OCI-LY7 (cell line): ENCODE measurements at regions not wholly inside any gene's neighbourhood (a gene's known extent, or its start where the extent isn't known, plus 50 kb on each side); places are given as distances from the start of the nearest gene placed in this dataset.

ENCODE experiments used
- BruUV-seq: library from RNA; stranded (reverse); fragments of 400-500 nt; replicated peaks from 2 replicates; lab custom pipeline; 2021; lab: Mats Ljungman, UMichigan
- CTCF ChIA-PET: fragments of 300-600 bp; sonication (Branson Sonifier 250); formaldehyde crosslinking; loops from one replicate; lab custom pipeline; 2022; ENCODE audit warnings: antibody characterized with exemption; ENCODE audit not compliant: unreplicated experiment; lab: Charles Lee
- POLR2A ChIA-PET: fragments of 300-600 bp; sonication (Branson Sonifier 250); formaldehyde crosslinking; loops from one replicate; lab custom pipeline; 2022; ENCODE audit warnings: antibody characterized with exemption; lab: Charles Lee
- DNase-seq: peaks from one replicate; pipeline ENCODE4 v3.0.0-alpha.2; 2015; ENCODE audit warnings: low spot score
- H2AFZ ChIP-seq: fragments of 200-600 bp; sonication (generic), shearing (Covaris generic); 2 replicates; pipeline ENCODE4 v1.6.1; 2014; ENCODE audit warnings: mild to moderate bottlenecking, antibody characterized with exemption, low read length, moderate library complexity
- H3K27ac ChIP-seq: fragments of 200-600 bp; sonication (generic); 2 replicates; pipeline ENCODE4 v1.5.1; 2014; ENCODE audit warnings: mixed run types, low read depth, mild to moderate bottlenecking, moderate library complexity, low read length, inconsistent platforms; ENCODE audit not compliant: poor library complexity, severe bottlenecking
- H3K36me3 ChIP-seq: fragments of 200-600 bp; sonication (generic); 2 replicates; pipeline ENCODE4 v1.6.1; 2014; ENCODE audit warnings: mild to moderate bottlenecking, antibody characterized with exemption, low read length, moderate library complexity, mixed read lengths; ENCODE audit not compliant: insufficient read depth
- H3K4me1 ChIP-seq: fragments of 200-600 bp; sonication (generic); 2 replicates; pipeline ENCODE4 v1.5.1; 2014; ENCODE audit warnings: mild to moderate bottlenecking, low read length; ENCODE audit not compliant: insufficient read depth, poor library complexity, severe bottlenecking
- H3K4me2 ChIP-seq: fragments of 200-600 bp; sonication (generic); 2 replicates; pipeline ENCODE4 v1.6.1; 2014; ENCODE audit warnings: mild to moderate bottlenecking, low read length
- H3K4me3 ChIP-seq: fragments of 200-600 bp; sonication (generic); 2 replicates; pipeline ENCODE4 v1.5.1; 2014; ENCODE audit warnings: mild to moderate bottlenecking, low read depth, low read length; ENCODE audit not compliant: poor library complexity, severe bottlenecking
- H3K79me2 ChIP-seq: fragments of 200-600 bp; sonication (generic); 2 replicates; pipeline ENCODE4 v1.6.1; 2016; ENCODE audit warnings: low read depth, mild to moderate bottlenecking, low read length, moderate library complexity, mixed read lengths; ENCODE audit not compliant: insufficient read depth
- H3K9me2 ChIP-seq: fragments of 200-600 bp; sonication (generic); 2 replicates; pipeline ENCODE4 v1.6.1; 2016; ENCODE audit warnings: mild to moderate bottlenecking, low read length, mixed read lengths; ENCODE audit not compliant: insufficient read depth
- H3K9me3 ChIP-seq: fragments of 200-600 bp; sonication (generic); 2 replicates; pipeline ENCODE4 v1.6.1; 2014; ENCODE audit warnings: mild to moderate bottlenecking, mixed run types, low read length, mixed read lengths
- H4K20me1 ChIP-seq: fragments of 200-600 bp; sonication (generic); 2 replicates; pipeline ENCODE4 v1.6.1; 2014; ENCODE audit warnings: mild to moderate bottlenecking, antibody characterized with exemption, low read length, moderate library complexity, mixed read lengths; ENCODE audit not compliant: insufficient read depth
- EZH2phosphoT487 ChIP-seq: fragments of 200-600 bp; sonication (generic); IDR thresholded peaks from 2 replicates; pipeline ENCODE4 v1.6.1; 2018; ENCODE audit warnings: low read depth, borderline replicate concordance, mild to moderate bottlenecking, mixed run types, antibody characterized with exemption, low read length, moderate library complexity, mixed read lengths
- intact Hi-C: fragments of 100-400 bp; cut with micrococcal nuclease; formaldehyde crosslinking; loops from one replicate; pipeline ENCODE4 v1.10.0; 2022; ENCODE audit not compliant: unreplicated experiment
- TF ChIP-seq, protein P1 (sequence below): fragments of 200-600 bp; sonication (generic); conservative IDR thresholded peaks from 2 replicates; pipeline ENCODE4 v1.5.1; 2014; ENCODE audit warnings: mild to moderate bottlenecking, antibody characterized with exemption, low read length, moderate library complexity, mixed read lengths

DNA sequence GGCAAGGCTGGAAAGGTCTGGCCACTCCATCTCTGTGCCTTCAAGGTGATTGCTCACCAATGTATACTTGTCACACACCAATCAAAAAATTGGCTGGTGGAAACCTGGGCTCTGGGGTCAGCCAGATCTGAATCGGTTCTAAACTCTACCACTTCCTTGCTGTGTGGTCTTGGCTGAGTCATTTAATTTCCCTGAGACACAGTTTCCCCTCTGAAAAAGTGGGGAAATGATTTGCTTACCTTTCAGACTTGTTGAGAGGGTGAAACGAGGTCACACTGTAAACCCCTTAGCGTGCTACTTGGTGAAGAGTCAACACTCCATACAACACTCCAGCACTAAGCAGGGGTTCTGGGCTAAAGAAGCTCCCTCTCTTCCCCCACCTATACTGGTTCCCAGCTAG lies 252.3 kb upstream of the ZIC3 start:
- Histone ChIP-seq H3K4me2 (no peak overlapping the region), H3K36me3 (no peaks in the 10 kb centered on the region), H4K20me1 (no peaks in the 10 kb centered on the region), H3K79me2 (no peaks in the 10 kb centered on the region), H2AFZ (no peak overlapping the region), H3K4me1 (no peaks in the 10 kb centered on the region), H3K4me3 (no peak overlapping the region), H3K9me2 (no peaks in the 10 kb centered on the region), H3K9me3 (no peaks in the 10 kb centered on the region), H3K27ac (no peak overlapping the region)
- BruUV-seq, result no TSS peak
- intact Hi-C loops, result no loop called here
- no peak for TF ChIP-seq EZH2phosphoT487
- TF ChIP-seq, protein P1, sequence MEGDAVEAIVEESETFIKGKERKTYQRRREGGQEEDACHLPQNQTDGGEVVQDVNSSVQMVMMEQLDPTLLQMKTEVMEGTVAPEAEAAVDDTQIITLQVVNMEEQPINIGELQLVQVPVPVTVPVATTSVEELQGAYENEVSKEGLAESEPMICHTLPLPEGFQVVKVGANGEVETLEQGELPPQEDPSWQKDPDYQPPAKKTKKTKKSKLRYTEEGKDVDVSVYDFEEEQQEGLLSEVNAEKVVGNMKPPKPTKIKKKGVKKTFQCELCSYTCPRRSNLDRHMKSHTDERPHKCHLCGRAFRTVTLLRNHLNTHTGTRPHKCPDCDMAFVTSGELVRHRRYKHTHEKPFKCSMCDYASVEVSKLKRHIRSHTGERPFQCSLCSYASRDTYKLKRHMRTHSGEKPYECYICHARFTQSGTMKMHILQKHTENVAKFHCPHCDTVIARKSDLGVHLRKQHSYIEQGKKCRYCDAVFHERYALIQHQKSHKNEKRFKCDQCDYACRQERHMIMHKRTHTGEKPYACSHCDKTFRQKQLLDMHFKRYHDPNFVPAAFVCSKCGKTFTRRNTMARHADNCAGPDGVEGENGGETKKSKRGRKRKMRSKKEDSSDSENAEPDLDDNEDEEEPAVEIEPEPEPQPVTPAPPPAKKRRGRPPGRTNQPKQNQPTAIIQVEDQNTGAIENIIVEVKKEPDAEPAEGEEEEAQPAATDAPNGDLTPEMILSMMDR, result no peak
- ChIA-PET POLR2A (no interaction called here), CTCF (no interaction called here)
- DNase-seq, result no peak

DNA sequence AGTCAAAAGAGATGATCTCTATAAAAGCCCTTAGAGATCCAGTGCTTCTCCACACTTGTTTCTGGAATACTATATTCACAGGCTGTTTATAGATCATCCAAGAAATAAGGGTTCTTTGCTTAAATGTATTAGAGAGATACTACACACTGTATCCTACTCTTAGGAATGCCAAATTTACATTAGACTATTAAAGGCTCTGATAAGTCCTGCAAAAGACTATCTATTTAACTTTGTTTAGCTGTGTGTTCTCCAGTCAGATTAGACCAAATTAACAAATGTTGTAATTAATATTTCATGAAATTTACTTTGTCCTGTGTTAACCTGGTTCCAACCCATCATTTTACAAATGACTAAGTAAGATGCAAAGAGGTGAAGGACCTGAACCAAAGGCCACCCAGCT lies 260.5 kb upstream of the ZIC3 start:
- Histone ChIP-seq H3K4me3 (no peak overlapping the region), H3K79me2 (no peaks in the 10 kb centered on the region), H3K4me2 (no peak overlapping the region), H3K4me1 (no peaks in the 10 kb centered on the region), H3K9me3 (no peaks in the 10 kb centered on the region), H3K27ac (no peak overlapping the region), H3K36me3 (no peaks in the 10 kb centered on the region), H2AFZ (no peak overlapping the region), H4K20me1 (no peaks in the 10 kb centered on the region), H3K9me2 (no peaks in the 10 kb centered on the region)
- BruUV-seq, result no TSS peak
- DNase-seq, result no peak
- ChIA-PET POLR2A (interaction anchor here (0.5 kb wide), 1 partner anchor 139 kb away, joined by 3 read pairs; no protein-coding TSS in a partner anchor), CTCF (no interaction called here)
- TF ChIP-seq EZH2phosphoT487, result no peak
- TF ChIP-seq, protein P1, result no peak
- intact Hi-C loops, result no loop called here

DNA sequence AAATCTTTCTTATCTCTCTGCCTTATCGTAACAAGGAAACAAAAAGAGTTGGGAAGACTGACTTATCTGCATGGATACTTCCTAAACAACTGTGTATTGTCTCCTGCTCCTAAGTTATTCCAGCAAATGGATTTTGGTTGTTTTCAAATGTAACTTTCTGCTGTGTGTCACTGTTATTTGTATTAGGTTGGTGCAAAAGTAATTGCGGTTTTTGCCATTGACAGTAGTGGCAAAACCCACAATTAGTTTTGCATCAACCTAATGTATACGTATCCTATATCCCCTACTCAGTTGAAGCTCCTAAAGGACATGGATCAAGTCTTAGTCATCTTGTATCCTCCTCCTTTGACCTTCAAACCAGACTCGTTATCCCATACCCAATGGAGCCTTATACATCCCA lies 263.4 kb upstream of the GPR101 start:
- Histone ChIP-seq H3K27ac (no peak overlapping the region), H4K20me1 (no peaks in the 10 kb centered on the region), H3K4me1 (no peaks in the 10 kb centered on the region), H2AFZ (no peak overlapping the region), H3K9me2 (no peaks in the 10 kb centered on the region), H3K79me2 (no peaks in the 10 kb centered on the region), H3K4me2 (no peak overlapping the region), H3K36me3 (no peaks in the 10 kb centered on the region), H3K4me3 (no peak overlapping the region), H3K9me3 (no peaks in the 10 kb centered on the region)
- ChIA-PET POLR2A (no interaction called here), CTCF (no interaction called here)
- intact Hi-C loops, result no loop called here
- TF ChIP-seq EZH2phosphoT487, result no peak
- TF ChIP-seq, protein P1, result no peak
- no peak for DNase-seq
- BruUV-seq, result no TSS peak
